BJ (cell line): ENCODE measurements at regions not wholly inside any gene's neighbourhood (a gene's known extent, or its start where the extent isn't known, plus 50 kb on each side); places are given as distances from the start of the nearest gene placed in this dataset.

Experiments
- CTCF ChIA-PET: fragments of 350-600 bp; formaldehyde crosslinking; extraction: SDS; loops from one replicate; lab custom pipeline; 2021; ENCODE audit warnings: antibody characterized with exemption, inconsistent platforms; lab: Yijun Ruan, JAX
- POLR2A ChIA-PET: fragments of 300-600 bp; sonication (Branson Sonifier 250); formaldehyde crosslinking; extraction: SDS; loops from one replicate; lab custom pipeline; 2021; ENCODE audit warnings: antibody characterized with exemption; lab: Charles Lee
- DNase-seq: peaks from one replicate; pipeline ENCODE4 v3.0.0-alpha.2; 2011; ENCODE audit warnings: low read depth
- H3K27me3 ChIP-seq: 2 replicates; pipeline ENCODE4 v1.6.0; 2011; ENCODE audit warnings: low read length; ENCODE audit not compliant: control insufficient read depth, insufficient read depth
- H3K36me3 ChIP-seq: 2 replicates; pipeline ENCODE4 v1.5.1; 2011; ENCODE audit warnings: low read length; ENCODE audit not compliant: control insufficient read depth, insufficient read depth
- H3K4me3 ChIP-seq: 2 replicates; pipeline ENCODE4 v1.5.1; 2011; ENCODE audit warnings: low read depth, mild to moderate bottlenecking, control low read depth, low read length
- TF ChIP-seq, protein P1 (sequence below): IDR thresholded peaks from 2 replicates; pipeline ENCODE4 v1.5.1; 2011; ENCODE audit warnings: low read depth, mild to moderate bottlenecking, control low read depth, inconsistent platforms, low read length, moderate library complexity; ENCODE audit not compliant: insufficient read depth

DNA sequence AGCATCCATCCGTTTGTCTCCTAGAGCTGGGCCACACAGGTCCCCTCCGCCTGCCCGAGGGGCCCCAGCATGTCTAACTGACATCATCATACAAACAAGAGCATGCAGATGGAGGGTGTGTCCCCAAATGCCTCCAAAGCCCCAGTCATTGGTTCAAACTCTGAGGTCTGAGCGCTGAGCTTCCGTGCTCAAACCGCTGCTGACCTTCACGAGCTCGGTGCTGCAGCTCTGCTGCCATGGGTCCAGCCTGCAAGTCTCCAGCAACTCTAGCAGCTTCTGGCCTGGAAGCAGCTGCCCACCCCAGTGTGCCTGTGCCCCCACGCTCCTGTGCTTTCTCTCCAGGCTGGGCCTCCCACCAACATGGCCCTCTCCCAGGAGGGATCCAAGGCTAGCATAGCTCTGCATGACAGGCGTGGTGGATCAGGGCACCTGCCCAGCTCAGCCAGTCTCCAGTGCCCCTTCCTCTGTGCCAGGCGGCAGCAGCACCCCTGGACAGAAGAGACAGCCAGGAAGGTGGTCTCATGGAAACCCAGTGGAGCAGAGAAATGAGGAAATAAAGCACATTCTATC, 131.6 kb upstream of the PMEPA1 start:
- Histone ChIP-seq H3K27me3 (peaks cover 17% of the 10 kb centered on the region), H3K36me3 (no peaks in the 10 kb centered on the region), H3K4me3 (no peak overlapping the region)
- CTCF ChIA-PET = no interaction called here
- DNase-seq = no peak
- POLR2A ChIA-PET = no interaction called here
- TF ChIP-seq, protein P1, sequence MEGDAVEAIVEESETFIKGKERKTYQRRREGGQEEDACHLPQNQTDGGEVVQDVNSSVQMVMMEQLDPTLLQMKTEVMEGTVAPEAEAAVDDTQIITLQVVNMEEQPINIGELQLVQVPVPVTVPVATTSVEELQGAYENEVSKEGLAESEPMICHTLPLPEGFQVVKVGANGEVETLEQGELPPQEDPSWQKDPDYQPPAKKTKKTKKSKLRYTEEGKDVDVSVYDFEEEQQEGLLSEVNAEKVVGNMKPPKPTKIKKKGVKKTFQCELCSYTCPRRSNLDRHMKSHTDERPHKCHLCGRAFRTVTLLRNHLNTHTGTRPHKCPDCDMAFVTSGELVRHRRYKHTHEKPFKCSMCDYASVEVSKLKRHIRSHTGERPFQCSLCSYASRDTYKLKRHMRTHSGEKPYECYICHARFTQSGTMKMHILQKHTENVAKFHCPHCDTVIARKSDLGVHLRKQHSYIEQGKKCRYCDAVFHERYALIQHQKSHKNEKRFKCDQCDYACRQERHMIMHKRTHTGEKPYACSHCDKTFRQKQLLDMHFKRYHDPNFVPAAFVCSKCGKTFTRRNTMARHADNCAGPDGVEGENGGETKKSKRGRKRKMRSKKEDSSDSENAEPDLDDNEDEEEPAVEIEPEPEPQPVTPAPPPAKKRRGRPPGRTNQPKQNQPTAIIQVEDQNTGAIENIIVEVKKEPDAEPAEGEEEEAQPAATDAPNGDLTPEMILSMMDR = no peak

GRCh38 chr20:57840504-57841296, 130.9 kb upstream of the PMEPA1 start:
- ChIA-PET POLR2A (no interaction called here), CTCF (no interaction called here)
- no peak for DNase-seq
- TF ChIP-seq, protein P1 = no peak
- H3K27me3 ChIP-seq = peaks cover 17% of the 10 kb centered on the region
- H3K36me3 ChIP-seq = no peaks in the 10 kb centered on the region
- no peak overlapping the region for H3K4me3 ChIP-seq

DNA sequence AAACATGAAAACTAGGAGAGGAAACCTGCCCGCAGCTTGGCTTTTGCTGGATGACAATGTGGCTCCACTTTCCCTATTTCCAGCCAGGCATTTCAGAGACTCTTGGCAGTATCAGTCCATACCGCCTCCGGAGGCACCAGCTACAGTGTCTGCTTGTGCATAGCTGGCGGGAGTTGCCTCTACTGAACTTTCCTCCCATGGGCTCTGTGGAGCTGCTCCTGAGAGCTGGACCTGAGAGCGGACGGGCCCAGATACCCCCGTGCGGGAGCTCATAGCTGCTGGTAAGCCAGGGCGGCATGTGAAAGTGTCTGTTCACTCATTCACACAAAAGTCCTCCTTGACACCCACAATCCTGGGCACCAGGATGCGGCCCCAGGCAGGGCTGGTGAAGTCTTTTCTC, 130.3 kb upstream of the PMEPA1 start:
- ChIA-PET CTCF (interaction anchor here (0.7 to 1.1 kb wide), 2 partner anchors 12 to 340 kb away, joined by 3 read pairs; no protein-coding TSS in a partner anchor), POLR2A (no interaction called here)
- H3K27me3 ChIP-seq = peaks cover 17% of the 10 kb centered on the region
- H3K36me3 ChIP-seq = no peaks in the 10 kb centered on the region
- DNase-seq = no peak
- TF ChIP-seq, protein P1 = no peak
- no peak overlapping the region for H3K4me3 ChIP-seq

DNA sequence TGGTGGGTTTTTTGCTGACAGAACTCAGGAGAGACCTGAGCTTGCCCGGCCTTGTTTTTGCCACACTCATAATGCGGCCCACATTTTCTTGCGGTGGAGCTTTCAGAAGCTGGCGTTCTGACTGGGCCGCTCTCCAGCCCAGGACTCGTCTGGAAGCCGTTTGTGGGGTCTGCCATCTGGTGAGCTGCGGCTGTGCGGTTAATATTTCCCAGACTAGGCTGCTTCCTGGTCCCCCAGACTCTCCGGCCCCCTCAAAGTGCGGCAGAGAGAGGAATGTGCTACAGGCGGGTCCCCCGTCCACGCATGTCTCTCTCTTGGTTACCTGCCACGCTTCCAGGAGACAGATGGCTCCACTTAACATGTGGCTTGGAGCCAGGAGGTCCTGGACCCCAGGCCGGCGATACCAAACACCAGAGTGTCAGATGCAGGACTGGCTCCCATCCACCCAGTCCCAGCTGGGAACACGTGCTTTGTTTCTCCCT, 128.9 kb upstream of the PMEPA1 start:
- H3K27me3 ChIP-seq = peaks cover 18% of the 10 kb centered on the region
- TF ChIP-seq, protein P1 = no peak
- no peak overlapping the region for H3K4me3 ChIP-seq
- no peak for DNase-seq
- ChIA-PET POLR2A (no interaction called here), CTCF (interaction anchor here (0.8 kb wide), 1 partner anchor 60 kb away, joined by 3 read pairs; no protein-coding TSS in a partner anchor)
- H3K36me3 ChIP-seq = no peaks in the 10 kb centered on the region

DNA sequence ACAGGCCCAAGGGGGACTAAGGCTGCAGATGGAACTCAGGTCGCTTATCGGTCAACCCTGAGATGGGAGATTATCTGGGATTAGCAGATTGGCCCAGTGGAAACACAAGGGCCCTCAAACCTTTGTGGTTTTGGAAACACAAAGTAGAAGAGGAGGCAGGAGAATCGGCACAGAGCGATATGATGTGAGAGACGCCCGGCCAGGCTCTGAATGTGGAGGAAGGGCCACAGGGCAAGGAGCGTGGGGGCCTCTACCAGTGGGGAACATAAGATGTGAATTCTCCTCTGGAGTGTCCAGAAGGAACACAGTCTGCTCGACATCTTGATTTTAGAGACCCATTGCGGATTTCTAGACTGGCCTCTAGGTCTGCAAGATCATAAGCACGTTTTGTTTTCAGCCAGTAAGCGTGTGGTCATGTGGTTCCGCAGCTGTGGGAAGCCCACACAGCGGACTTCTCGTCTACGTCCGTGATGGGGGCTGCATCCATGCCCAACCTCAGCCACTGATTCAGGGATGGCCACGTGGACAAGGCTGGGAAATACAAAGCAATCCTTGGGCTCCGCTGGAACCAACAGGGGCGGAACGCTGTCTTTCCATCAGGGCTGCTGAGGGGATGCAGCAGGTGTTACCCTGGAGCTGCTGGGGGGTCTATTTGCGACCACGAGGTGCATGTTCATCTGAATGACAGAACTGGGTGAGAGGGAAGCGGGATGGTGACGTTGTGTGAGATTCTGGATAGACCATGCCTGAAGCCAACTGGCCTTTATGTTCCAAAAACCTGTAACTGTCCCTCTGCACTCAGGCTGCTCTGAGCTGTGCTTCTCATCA, 127.6 kb upstream of the PMEPA1 start:
- ChIA-PET CTCF (no interaction called here), POLR2A (no interaction called here)
- TF ChIP-seq, protein P1 = no peak
- peaks cover 18% of the 10 kb centered on the region for H3K27me3 ChIP-seq
- no peak overlapping the region for H3K4me3 ChIP-seq
- no peak for DNase-seq
- H3K36me3 ChIP-seq = no peaks in the 10 kb centered on the region
